CD14-positive monocyte (primary cell): ENCODE measurements at regions not wholly inside any gene's neighbourhood (a gene's known extent, or its start where the extent isn't known, plus 50 kb on each side); places are given as distances from the start of the nearest gene placed in this dataset.

Experiments used
- DNase-seq, 3 donors: peaks; one replicate each; pipeline ENCODE4 v3.0.0-alpha.2; 2011 to 2022
- H2AFZ ChIP-seq: 2 replicates; pipeline ENCODE4 v1.6.0; 2012; ENCODE audit warnings: mild to moderate bottlenecking, low read depth, low read length, inconsistent platforms; ENCODE audit not compliant: insufficient read depth, poor library complexity, severe bottlenecking
- H3K27ac ChIP-seq, 2 donors: 1 replicate in 1 of 2; 2 replicates in 1 of 2; pipeline ENCODE4 v1.5.1; 2012 to 2013; ENCODE audit warnings: low read length in 2 of 2, control low read depth in 1 of 2, inconsistent platforms in 1 of 2, low read depth in 1 of 2, mild to moderate bottlenecking in 1 of 2
- H3K27me3 ChIP-seq, 2 donors: one replicate each; pipeline versions ENCODE4 v1.6.0 to v1.6.1; 2011 to 2013; ENCODE audit warnings: low read length in 2 of 2; ENCODE audit not compliant: control insufficient read depth in 2 of 2, insufficient read depth in 2 of 2
- H3K36me3 ChIP-seq, 2 donors: replicated peaks in 1 of 2; 1 replicate in 1 of 2; 2 replicates in 1 of 2; pipeline versions ENCODE4 v1.5.1 to v1.6.1; 2012 to 2013; ENCODE audit warnings: low read length in 2 of 2, control low read depth in 1 of 2, inconsistent platforms in 1 of 2, mild to moderate bottlenecking in 1 of 2; ENCODE audit not compliant: insufficient read depth in 2 of 2, control insufficient read depth in 1 of 2
- H3K4me1 ChIP-seq, 2 donors: 1 replicate in 1 of 2; 2 replicates in 1 of 2; pipeline versions ENCODE4 v1.5.1 to v1.6.1; 2012 to 2013; ENCODE audit warnings: low read length in 2 of 2, control low read depth in 1 of 2, inconsistent platforms in 1 of 2, mild to moderate bottlenecking in 1 of 2, moderate library complexity in 1 of 2; ENCODE audit not compliant: insufficient read depth in 2 of 2, control insufficient read depth in 1 of 2
- H3K4me2 ChIP-seq: replicated peaks from 2 replicates; pipeline ENCODE3; 2012; ENCODE audit warnings: low read length, moderate library complexity, mild to moderate bottlenecking; ENCODE audit not compliant: poor library complexity, severe bottlenecking; ENCODE audit errors: extremely low read depth
- H3K4me3 ChIP-seq, 3 experiments: fragments of 200-600 bp in 1 of 3; sonication (generic) in 1 of 3; replicated peaks in 1 of 3; 1 replicate in 2 of 3; 2 replicates in 1 of 3; pipeline ENCODE4 v1.5.1; 2011 to 2013; ENCODE audit warnings: low read length in 3 of 3, mild to moderate bottlenecking in 3 of 3, control low read depth in 2 of 3, low read depth in 2 of 3, inconsistent platforms in 1 of 3, moderate library complexity in 1 of 3
- H3K79me2 ChIP-seq: 2 replicates; pipeline ENCODE4 v1.6.0; 2012; ENCODE audit warnings: mild to moderate bottlenecking, control low read depth, inconsistent platforms, low read length, moderate library complexity; ENCODE audit not compliant: insufficient read depth
- H3K9ac ChIP-seq: 2 replicates; pipeline ENCODE4 v1.6.0; 2017; ENCODE audit warnings: low read length, mild to moderate bottlenecking; ENCODE audit not compliant: insufficient read depth, poor library complexity, severe bottlenecking
- H3K9me3 ChIP-seq, 2 donors: replicated peaks in 1 of 2; 1 replicate in 1 of 2; 2 replicates in 1 of 2; pipeline versions ENCODE4 v1.5.1 to v1.6.1; 2012 to 2013; ENCODE audit warnings: low read length in 2 of 2, control low read depth in 1 of 2; ENCODE audit not compliant: control insufficient read depth in 1 of 2, insufficient read depth in 1 of 2
- H4K20me1 ChIP-seq: 2 replicates; pipeline ENCODE4 v1.6.0; 2012; ENCODE audit warnings: mild to moderate bottlenecking, low read length, control low read depth, moderate library complexity; ENCODE audit not compliant: insufficient read depth
- H3K27ac Mint-ChIP-seq, 7 donors: one replicate each; pipeline ENCODE4 v1.8.0; 2020; ENCODE audit warnings: mild to moderate bottlenecking in 7 of 7, mixed read lengths in 7 of 7, moderate library complexity in 6 of 7, inconsistent platforms in 2 of 7
- H3K27me3 Mint-ChIP-seq, 3 donors: one replicate each; pipeline ENCODE4 v1.8.0; 2021 to 2022; ENCODE audit warnings: low read depth in 3 of 3, mild to moderate bottlenecking in 3 of 3, mixed read lengths in 3 of 3, moderate library complexity in 3 of 3, inconsistent platforms in 1 of 3
- H3K36me3 Mint-ChIP-seq, 2 donors: one replicate each; pipeline ENCODE4 v1.8.0; 2020; ENCODE audit warnings: mixed read lengths in 2 of 2, inconsistent platforms in 1 of 2, mild to moderate bottlenecking in 1 of 2
- H3K4me1 Mint-ChIP-seq: one replicate; pipeline ENCODE4 v1.8.0; 2020; ENCODE audit warnings: mild to moderate bottlenecking, mixed read lengths
- H3K4me3 Mint-ChIP-seq, 2 donors: one replicate each; pipeline ENCODE4 v1.8.0; 2020; ENCODE audit warnings: mild to moderate bottlenecking in 2 of 2, mixed read lengths in 2 of 2, moderate library complexity in 1 of 2
- H3K9me3 Mint-ChIP-seq, 7 donors: one replicate each; pipeline ENCODE4 v1.8.0; 2020 to 2022; ENCODE audit warnings: mixed read lengths in 7 of 7, mild to moderate bottlenecking in 6 of 7, moderate library complexity in 6 of 7, inconsistent platforms in 2 of 7
- CTCF ChIP-seq: fragments of 200-600 bp; IDR thresholded peaks from one replicate; pipeline ENCODE4 v1.8.0; 2022; ENCODE audit warnings: antibody characterized with exemption, mild to moderate bottlenecking
- WGBS: methylation state at CpG from one replicate; pipeline ENCODE4 v1.1.5; 2013; ENCODE audit warnings: missing lambda C conversion rate; ENCODE audit not compliant: insufficient coverage; 5-methylcytosine and 5-hydroxymethylcytosine counted together
- intact Hi-C, 2 donors: fragments of 100-400 bp; cut with micrococcal nuclease; formaldehyde crosslinking; loops; one replicate each; pipeline versions ENCODE4 v1.15.0 to v1.15.1; 2023

- 87% methylated on average over 4 of the region's 8 CpGs for WGBS
- Histone ChIP-seq H3K4me3 (no peak overlapping the region), H3K4me2 (no peak overlapping the region), H4K20me1 (no peaks in the 10 kb centered on the region), H3K27ac (no peak overlapping the region), H2AFZ (no peak overlapping the region), H3K9ac (no peak overlapping the region), H3K9me3 (peaks cover 0 to 2% of the 10 kb centered on the region in 2 donors), H3K27me3 (no peaks in the 10 kb centered on the region), H3K79me2 (no peaks in the 10 kb centered on the region), H3K36me3 (no peaks in the 10 kb centered on the region), H3K4me1 (peaks cover 26 to 33% of the 10 kb centered on the region in 2 donors)
- peaks cover 38% of the 10 kb centered on the region for H3K4me1 Mint-ChIP-seq
- H3K36me3 Mint-ChIP-seq: peaks cover 0 to 4% of the 10 kb centered on the region in 2 donors
- no peak for TF ChIP-seq CTCF
- peaks cover 0 to 8% (median 5%) of the 10 kb centered on the region in 7 donors for H3K9me3 Mint-ChIP-seq
- no peak overlapping the region for H3K27ac Mint-ChIP-seq
- intact Hi-C loops: no loop called here
- no peak overlapping the region for H3K4me3 Mint-ChIP-seq
- H3K27me3 Mint-ChIP-seq: peaks cover 2 to 3% (median 3%) of the 10 kb centered on the region in 3 donors
- DNase-seq: no peak
These were observed 61.3 kb downstream of the ZNF22 start for GRCh38 chr10:45061982-45062381.

- intact Hi-C loops: no loop called here
- H3K36me3 Mint-ChIP-seq: peaks cover 0 to 4% of the 10 kb centered on the region in 2 donors
- no peak overlapping the region for H3K9ac ChIP-seq
- H3K27me3 ChIP-seq: no peaks in the 10 kb centered on the region
- H3K9me3 ChIP-seq: no peaks in the 10 kb centered on the region
- peak; percentile 12 to 48 (median 12) for DNase-seq
- H3K4me3 Mint-ChIP-seq: peak overlapping the region; percentile 11 to 70
- peak overlapping the region; percentile 37 for H2AFZ ChIP-seq
- WGBS: 100% methylated on average over 4 of the region's 8 CpGs
- H3K4me1 ChIP-seq: peaks cover 21 to 23% of the 10 kb centered on the region in 2 donors
- H3K27ac Mint-ChIP-seq: peak overlapping the region in 3 of 7 donors; percentile 6 to 27 (median 10)
- H3K4me1 Mint-ChIP-seq: peaks cover 29% of the 10 kb centered on the region
- peaks cover 2 to 5% (median 3%) of the 10 kb centered on the region in 3 donors for H3K27me3 Mint-ChIP-seq
- peaks cover 0 to 3% (median 0%) of the 10 kb centered on the region in 7 donors for H3K9me3 Mint-ChIP-seq
- peak overlapping the region; percentile 34 for H3K4me2 ChIP-seq
- H4K20me1 ChIP-seq: no peaks in the 10 kb centered on the region
- no peaks in the 10 kb centered on the region for H3K79me2 ChIP-seq
- no peaks in the 10 kb centered on the region for H3K36me3 ChIP-seq
- no peak overlapping the region for H3K4me3 ChIP-seq
- no peak for TF ChIP-seq CTCF
- H3K27ac ChIP-seq: no peak overlapping the region
These were observed 63.0 kb downstream of the ZNF22 start for GRCh38 chr10:45063591-45064231.
